GM18907 (cell line): ENCODE measurements at regions not wholly inside any gene's neighbourhood (a gene's known extent, or its start where the extent isn't known, plus 50 kb on each side); places are given as distances from the start of the nearest gene placed in this dataset.
"Not testable (repeated sequence)": the region's sequence is repeated elsewhere in the genome, so short reads cannot be mapped to it uniquely, and the experiment has no call there.

ENCODE experiments used
- ATAC-seq: cut with Tn5 transposase; IDR thresholded peaks from one replicate; pipeline ENCODE4 v1.9.1; 2021; ENCODE audit warnings: mild to moderate bottlenecking, moderate library complexity; ENCODE audit not compliant: unreplicated experiment

- no peak for ATAC-seq
Observed at GRCh38 chr14:25349269-25349668, 299.3 kb upstream of the STXBP6 start.

GRCh38 chr14:25340882-25341281, 290.9 kb upstream of the STXBP6 start:
- ATAC-seq: no peak

- ATAC-seq: no peak
Observed at GRCh38 chr14:25322784-25323183, 272.8 kb upstream of the STXBP6 start.

GRCh38 chr14:25316007-25316406, 266.1 kb upstream of the STXBP6 start:
- not testable (repeated sequence) for ATAC-seq

GRCh38 chr14:25308244-25308643, 258.3 kb upstream of the STXBP6 start:
- ATAC-seq: no peak

GRCh38 chr14:25303934-25304333, 254.0 kb upstream of the STXBP6 start:
- no peak for ATAC-seq

GRCh38 chr14:25298238-25298637, 248.3 kb upstream of the STXBP6 start:
- no peak for ATAC-seq

GRCh38 chr14:25290154-25290553, 240.2 kb upstream of the STXBP6 start:
- ATAC-seq: not testable (repeated sequence)

GRCh38 chr14:25274529-25274928, 224.6 kb upstream of the STXBP6 start:
- ATAC-seq: no peak

- ATAC-seq: no peak
Observed at GRCh38 chr14:25267186-25267585, 217.2 kb upstream of the STXBP6 start.

GRCh38 chr14:25259470-25259869, 209.5 kb upstream of the STXBP6 start:
- no peak for ATAC-seq

- no peak for ATAC-seq
Observed at GRCh38 chr14:25252793-25253192, 202.8 kb upstream of the STXBP6 start.

- ATAC-seq: no peak
Observed at GRCh38 chr14:25250516-25250915, 200.6 kb upstream of the STXBP6 start.

- ATAC-seq: no peak
Observed at GRCh38 chr14:25247609-25248008, 197.7 kb upstream of the STXBP6 start.

GRCh38 chr14:25246751-25247150, 196.8 kb upstream of the STXBP6 start:
- ATAC-seq: no peak

GRCh38 chr14:25239170-25239569, 189.2 kb upstream of the STXBP6 start:
- no peak for ATAC-seq

GRCh38 chr14:25237845-25238244, 187.9 kb upstream of the STXBP6 start:
- ATAC-seq: no peak

GRCh38 chr14:25233613-25234012, 183.7 kb upstream of the STXBP6 start:
- no peak for ATAC-seq

- no peak for ATAC-seq
Observed at GRCh38 chr14:25231004-25231403, 181.1 kb upstream of the STXBP6 start.

- ATAC-seq: no peak
Observed at GRCh38 chr14:25226214-25226613, 176.3 kb upstream of the STXBP6 start.

- no peak for ATAC-seq
Observed at GRCh38 chr14:25222256-25222655, 172.3 kb upstream of the STXBP6 start.

- ATAC-seq: no peak
Observed at GRCh38 chr14:25220514-25220913, 170.6 kb upstream of the STXBP6 start.

- no peak for ATAC-seq
Observed at GRCh38 chr14:25215607-25216006, 165.7 kb upstream of the STXBP6 start.

- no peak for ATAC-seq
Observed at GRCh38 chr14:25197885-25198284, 147.9 kb upstream of the STXBP6 start.
